SK-N-SH treated with all-trans-retinoic acid at 6 μM for 48 hours (cell line): ENCODE measurements at regions not wholly inside any gene's neighbourhood (a gene's known extent, or its start where the extent isn't known, plus 50 kb on each side); places are given as distances from the start of the nearest gene placed in this dataset.

Experiments used
- ATAC-seq: fragments of 200-7000 bp; cut with Tn5 transposase; 3 replicates; pipeline ENCODE4 v1.9.1; 2020; ENCODE audit warnings: mild to moderate bottlenecking, moderate library complexity
- ARNTL ChIP-seq: fragments of 450-650 bp; formaldehyde crosslinking; IDR thresholded peaks from 2 replicates; pipeline ENCODE4 v1.5.0; 2020; ENCODE audit warnings: low read depth, mild to moderate bottlenecking, moderate library complexity, borderline replicate concordance
- BACH2 ChIP-seq: fragments of 250-450 bp; sonication (Bioruptor Pico); IDR thresholded peaks from 2 replicates; pipeline ENCODE4 v1.9.0; 2021; ENCODE audit warnings: mild to moderate bottlenecking, borderline replicate concordance
- CREB5 ChIP-seq: fragments of 250-450 bp; sonication (Bioruptor Pico); IDR thresholded peaks from 2 replicates; pipeline ENCODE4 v1.5.1; 2020; ENCODE audit warnings: low read depth, mild to moderate bottlenecking, moderate library complexity
- CSDC2 ChIP-seq: fragments of 250-450 bp; sonication (Bioruptor Pico); IDR thresholded peaks from 2 replicates; pipeline ENCODE4 v1.5.0; 2020; ENCODE audit warnings: mild to moderate bottlenecking, moderate library complexity
- GLIS3 ChIP-seq: fragments of 250-450 bp; sonication (Bioruptor Pico); IDR thresholded peaks from 2 replicates; pipeline ENCODE4 v1.5.0; 2020; ENCODE audit warnings: mild to moderate bottlenecking, moderate library complexity
- ISL1 ChIP-seq: fragments of 250-450 bp; sonication (Bioruptor Pico); IDR thresholded peaks from 2 replicates; pipeline ENCODE4 v2.1.2; 2022; ENCODE audit warnings: mild to moderate bottlenecking, moderate library complexity
- PATZ1 ChIP-seq: fragments of 250-450 bp; sonication (Bioruptor Pico); IDR thresholded peaks from 2 replicates; pipeline ENCODE4 v1.8.0; 2020; ENCODE audit warnings: mild to moderate bottlenecking, moderate library complexity, borderline replicate concordance
- POU6F1 ChIP-seq: fragments of 250-450 bp; sonication (Bioruptor Pico); IDR thresholded peaks from 2 replicates; pipeline ENCODE4 v1.8.0; 2021; ENCODE audit warnings: low read depth, mild to moderate bottlenecking, moderate library complexity, borderline replicate concordance
- SNAI2 ChIP-seq: fragments of 250-450 bp; sonication (Bioruptor Pico); IDR thresholded peaks from 2 replicates; pipeline ENCODE4 v1.5.0; 2020; ENCODE audit warnings: mild to moderate bottlenecking, moderate library complexity
- TCF4 ChIP-seq: fragments of 250-450 bp; sonication (Bioruptor Pico); IDR thresholded peaks from 2 replicates; pipeline ENCODE4 v1.8.0; 2021; ENCODE audit warnings: mild to moderate bottlenecking, moderate library complexity, borderline replicate concordance
- TOX ChIP-seq: fragments of 250-450 bp; sonication (Bioruptor Pico); IDR thresholded peaks from 2 replicates; pipeline ENCODE4 v1.8.0; 2021; ENCODE audit warnings: mild to moderate bottlenecking, moderate library complexity, borderline replicate concordance
- TSHZ2 ChIP-seq: fragments of 250-450 bp; sonication (Bioruptor Pico); IDR thresholded peaks from 2 replicates; pipeline ENCODE4 v1.5.0; 2020; ENCODE audit warnings: mild to moderate bottlenecking, moderate library complexity
- ZFP30 ChIP-seq: fragments of 450-650 bp; formaldehyde crosslinking; IDR thresholded peaks from 2 replicates; pipeline ENCODE4 v1.5.0; 2022; ENCODE audit warnings: mild to moderate bottlenecking, moderate library complexity
- ZNF565 ChIP-seq: fragments of 450-650 bp; formaldehyde crosslinking; conservative IDR thresholded peaks from 2 replicates; pipeline ENCODE4 v1.5.0; 2020; ENCODE audit warnings: low read depth, mild to moderate bottlenecking, moderate library complexity
- ZNF8 ChIP-seq: fragments of 450-650 bp; formaldehyde crosslinking; IDR thresholded peaks from 2 replicates; pipeline ENCODE4 v1.5.0; 2020; ENCODE audit warnings: mild to moderate bottlenecking, moderate library complexity

- TF ChIP-seq ZNF565 (CRISPR knock-in tag) (no peak), PATZ1 (0 out of 2 replicates have a peak, but pooled peaks have one; percentile 26), ZFP30 (no peak), ISL1 (peak; percentile 80), TOX (CRISPR knock-in tag) (peak; percentile 66; the same call in 1 of the 2 replicates)
These were observed 129.6 kb downstream of the ZNF330 start for GRCh38 chr4:141350122-141350905.

GRCh38 chr4:141352331-141352730 is 131.6 kb downstream of the ZNF330 start:
- ATAC-seq = no peak
- TF ChIP-seq BACH2 (CRISPR knock-in tag) (no peak), POU6F1 (no peak), ZFP30 (no peak), ZNF565 (CRISPR knock-in tag) (no peak), ZNF8 (CRISPR knock-in tag) (no peak), ARNTL (CRISPR knock-in tag) (no peak), CSDC2 (CRISPR knock-in tag) (no peak), TCF4 (CRISPR knock-in tag) (no peak), TSHZ2 (CRISPR knock-in tag) (no peak), GLIS3 (CRISPR knock-in tag) (no peak), ISL1 (no peak), CREB5 (CRISPR knock-in tag) (no peak), SNAI2 (CRISPR knock-in tag) (no peak)

More at GRCh38 chr4:141350122-141350905, 129.6 kb downstream of the ZNF330 start:
- ATAC-seq = peak; percentile 72

- peak; percentile 17; the same call in 2 of the 3 replicates for ATAC-seq
- TF ChIP-seq ISL1 (peak; percentile 8; the same call in 1 of the 2 replicates), ZNF8 (CRISPR knock-in tag) (no peak)
These were observed 132.3 kb downstream of the ZNF330 start for GRCh38 chr4:141352909-141353525.

GRCh38 chr4:141356321-141356962 is 135.7 kb downstream of the ZNF330 start:
- no peak for ATAC-seq

More at GRCh38 chr4:141356321-141356962, 135.7 kb downstream of the ZNF330 start:
- TF ChIP-seq ARNTL (CRISPR knock-in tag) (no peak), PATZ1 (no peak), GLIS3 (CRISPR knock-in tag) (no peak), CSDC2 (CRISPR knock-in tag) (no peak), TCF4 (CRISPR knock-in tag) (no peak), ZFP30 (no peak)
